ENCODE measurements at regions not wholly inside any gene's neighbourhood (a gene's known extent, or its start where the extent isn't known, plus 50 kb on each side); places are given as distances from the start of the nearest gene placed in this dataset.
"Not testable (repeated sequence)": the region's sequence is repeated elsewhere in the genome, so short reads cannot be mapped to it uniquely, and the experiment has no call there.

DNA sequence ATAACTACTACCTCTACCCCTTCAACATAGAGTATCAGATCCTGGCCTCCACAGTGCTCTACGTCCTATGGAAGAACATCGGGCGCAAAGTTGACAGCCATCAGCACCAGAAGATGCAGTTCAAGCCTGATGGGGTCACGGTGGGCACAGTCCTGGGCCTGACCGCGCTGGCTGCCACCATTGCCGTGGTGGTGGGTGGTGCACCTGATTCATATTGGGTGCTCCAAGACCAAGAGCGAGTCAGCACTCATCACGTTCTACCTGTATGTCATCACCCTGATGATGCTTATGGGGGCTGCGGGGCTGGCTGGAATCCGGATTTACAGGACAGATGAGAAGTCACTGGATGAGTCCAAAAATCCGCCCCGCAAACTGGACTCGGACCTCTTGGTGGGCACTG lies 846.4 kb downstream of the RPIA start:
- POLR2A ChIA-PET; CTCF ChIA-PET; DNase-seq (ENCODE audit: low read depth, low spot score); H3K4me3 ChIP-seq (ENCODE audit: low read depth, low read length): not testable (repeated sequence)

DNA sequence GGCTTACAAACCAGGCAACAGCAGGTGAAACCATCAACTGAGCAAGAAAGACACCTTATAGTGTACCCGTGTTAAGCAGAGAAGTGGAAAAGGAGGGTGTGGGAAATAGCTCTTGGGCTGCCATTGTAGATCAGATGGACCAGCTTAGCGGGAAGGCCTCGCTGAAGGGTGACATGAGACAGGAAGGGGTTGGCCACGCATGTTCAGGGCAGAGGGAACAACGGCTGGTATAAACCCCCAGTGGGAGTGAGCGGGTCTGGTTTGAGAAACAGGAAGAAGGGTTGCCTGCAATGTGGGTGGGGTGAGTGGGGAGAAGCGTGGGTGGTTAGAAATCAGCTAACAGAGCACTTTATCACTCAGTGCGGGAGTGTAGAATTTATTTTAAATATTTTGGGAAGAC lies 852.6 kb downstream of the RPIA start:
- CTCF ChIA-PET; H3K4me3 ChIP-seq (ENCODE audit: low read depth, low read length); DNase-seq (ENCODE audit: low read depth, low spot score); POLR2A ChIA-PET: not testable (repeated sequence)

DNA sequence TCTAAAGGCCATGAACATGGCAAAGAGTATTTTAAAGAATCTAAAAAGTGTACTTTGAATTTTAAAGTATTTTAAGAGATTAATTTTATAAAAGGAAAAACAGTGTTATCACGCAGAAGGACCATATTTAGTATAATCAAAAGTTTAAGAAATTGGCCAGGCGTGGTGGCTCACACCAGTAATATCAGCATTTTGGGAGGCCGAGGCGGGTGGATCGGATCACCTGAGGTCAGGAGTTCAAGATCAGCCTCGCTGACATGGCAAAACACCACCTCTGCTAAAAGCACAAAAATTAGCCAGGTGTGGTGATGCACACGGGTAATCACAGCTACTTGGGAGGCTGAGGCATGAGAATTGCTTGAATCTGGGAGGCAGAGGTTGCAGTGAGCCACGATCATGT lies 887.7 kb downstream of the RPIA start:
- H3K4me3 ChIP-seq (ENCODE audit: low read depth, low read length); POLR2A ChIA-PET; CTCF ChIA-PET; DNase-seq (ENCODE audit: low read depth, low spot score): not testable (repeated sequence)

DNA sequence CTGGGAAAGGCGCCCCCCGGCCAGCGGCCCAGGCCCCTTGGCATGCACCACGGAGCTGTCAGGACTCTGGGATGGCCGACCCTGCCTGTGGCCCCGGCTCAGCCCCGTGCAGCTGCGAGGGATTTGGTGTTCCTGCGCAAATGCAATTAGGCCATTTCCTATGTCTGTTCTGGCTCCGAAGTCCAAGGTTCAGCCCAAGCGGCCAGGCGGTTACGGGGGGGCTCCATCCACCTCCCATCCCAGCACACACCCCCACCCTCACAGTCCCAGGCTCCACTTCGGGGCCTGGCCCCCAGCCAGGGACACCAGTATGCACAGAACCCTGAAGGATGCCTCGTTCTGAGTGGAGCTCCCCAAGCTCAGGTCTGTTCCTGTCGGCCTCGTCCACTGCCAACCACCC lies 891.3 kb downstream of the RPIA start:
- CTCF ChIA-PET; DNase-seq (ENCODE audit: low read depth, low spot score); POLR2A ChIA-PET; H3K4me3 ChIP-seq (ENCODE audit: low read depth, low read length): not testable (repeated sequence)

DNA sequence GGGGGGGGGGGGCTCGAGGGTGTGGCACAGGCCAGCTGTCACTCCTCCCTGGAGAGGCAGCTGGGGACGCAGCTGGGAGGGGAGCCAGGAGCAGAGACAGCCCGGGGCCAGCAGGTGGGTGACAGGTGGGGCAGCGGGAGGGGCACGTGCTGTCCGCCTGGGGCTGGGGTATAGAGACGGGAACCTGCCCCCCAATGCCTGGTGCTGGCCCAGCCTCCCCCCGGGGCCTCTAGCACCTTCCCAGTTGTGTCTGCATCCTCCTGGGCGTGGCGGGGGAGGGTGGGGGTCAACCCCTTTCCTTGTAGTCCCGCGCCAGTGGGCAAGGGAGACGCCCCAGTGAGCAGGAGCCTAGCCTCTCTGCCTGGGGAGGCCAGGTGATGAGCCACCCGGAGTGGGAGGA lies 892.6 kb downstream of the RPIA start:
- POLR2A ChIA-PET; DNase-seq (ENCODE audit: low read depth, low spot score): not testable (repeated sequence)

DNA sequence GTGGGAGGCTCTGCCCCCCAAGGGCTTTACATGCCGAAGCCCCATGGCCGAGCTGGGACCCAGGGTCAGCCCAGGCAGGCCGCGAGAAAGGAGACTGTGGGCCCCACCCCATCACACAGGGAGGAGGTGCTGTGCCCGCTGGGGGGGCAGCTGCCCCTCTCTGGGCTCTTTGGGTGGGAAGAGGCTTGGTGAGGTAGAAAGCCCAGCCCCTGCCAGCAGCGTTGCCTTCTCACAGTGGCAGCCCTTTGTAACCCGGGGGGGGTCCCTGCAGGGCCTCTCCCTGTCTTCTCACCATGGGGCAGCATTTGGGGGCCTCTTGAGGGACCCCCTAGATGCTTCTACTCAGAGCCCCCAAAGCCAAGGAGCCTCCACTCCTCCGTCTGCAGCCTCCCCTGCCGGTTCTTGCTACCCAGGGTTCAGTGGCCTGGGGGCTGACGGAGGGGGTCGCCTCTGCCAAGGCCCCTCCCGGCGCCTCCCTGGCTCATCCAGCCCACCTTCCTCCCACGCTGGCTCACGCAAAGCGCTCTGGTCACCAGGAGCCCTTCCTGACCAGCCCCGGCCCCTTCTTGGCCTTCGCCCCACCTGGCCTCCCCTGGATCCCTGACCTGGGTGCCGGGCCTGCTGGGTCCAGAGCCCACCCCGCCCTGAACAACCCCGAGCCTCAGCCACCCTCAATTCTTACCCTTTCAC lies 893.5 kb downstream of the RPIA start:
- DNase-seq (ENCODE audit: low read depth, low spot score); POLR2A ChIA-PET; CTCF ChIA-PET: not testable (repeated sequence)
- H3K4me3 ChIP-seq (ENCODE audit: low read depth, low read length) = peak overlapping the region; percentile 46

More for the DNA sequence above, 892.6 kb downstream of the RPIA start:
- H3K4me3 ChIP-seq (ENCODE audit: low read depth, low read length); CTCF ChIA-PET: not testable (repeated sequence)

DNA sequence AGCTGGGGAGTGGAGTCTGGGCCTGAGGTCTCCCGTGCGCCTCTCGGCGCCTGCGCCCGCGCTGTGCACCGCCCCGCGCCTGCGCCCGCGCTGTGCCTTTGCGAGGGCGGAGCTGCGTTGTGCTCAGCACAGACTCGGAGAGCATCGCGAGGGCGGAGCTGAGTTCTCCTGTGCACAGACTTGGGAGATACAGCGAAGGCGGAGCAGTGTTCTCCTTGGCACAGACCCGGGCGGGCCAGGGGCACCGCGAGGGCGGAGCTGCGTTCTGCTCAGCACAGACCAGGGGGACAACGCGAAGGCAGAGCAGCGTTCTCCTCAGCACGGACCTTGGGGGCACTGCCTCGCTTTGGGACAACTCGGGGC lies 894.1 kb downstream of the RPIA start:
- H3K4me3 ChIP-seq (ENCODE audit: low read depth, low read length) = peak overlapping the region; percentile 59
- POLR2A ChIA-PET; DNase-seq (ENCODE audit: low read depth, low spot score); CTCF ChIA-PET: not testable (repeated sequence)

DNA sequence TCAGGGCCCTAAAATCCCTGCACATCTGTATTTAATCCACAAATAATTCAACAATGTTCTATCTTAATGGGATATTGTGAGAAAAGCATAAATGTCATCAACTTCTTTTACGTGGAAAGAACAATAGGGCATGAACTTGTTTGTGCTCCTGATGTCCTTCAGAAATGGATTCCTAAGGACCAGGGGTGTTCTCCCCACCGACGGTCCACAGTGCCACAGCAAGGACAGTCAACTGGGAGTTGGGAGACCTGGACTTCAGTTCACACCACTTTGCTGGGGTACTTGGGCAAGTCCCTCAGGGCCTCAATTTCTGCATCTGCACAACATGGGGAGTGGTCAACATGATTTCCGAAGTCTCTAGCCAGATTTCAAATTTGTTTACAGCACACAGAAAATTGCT lies 908.4 kb downstream of the RPIA start:
- H3K4me3 ChIP-seq (ENCODE audit: low read depth, low read length); POLR2A ChIA-PET; DNase-seq (ENCODE audit: low read depth, low spot score); CTCF ChIA-PET: not testable (repeated sequence)

DNA sequence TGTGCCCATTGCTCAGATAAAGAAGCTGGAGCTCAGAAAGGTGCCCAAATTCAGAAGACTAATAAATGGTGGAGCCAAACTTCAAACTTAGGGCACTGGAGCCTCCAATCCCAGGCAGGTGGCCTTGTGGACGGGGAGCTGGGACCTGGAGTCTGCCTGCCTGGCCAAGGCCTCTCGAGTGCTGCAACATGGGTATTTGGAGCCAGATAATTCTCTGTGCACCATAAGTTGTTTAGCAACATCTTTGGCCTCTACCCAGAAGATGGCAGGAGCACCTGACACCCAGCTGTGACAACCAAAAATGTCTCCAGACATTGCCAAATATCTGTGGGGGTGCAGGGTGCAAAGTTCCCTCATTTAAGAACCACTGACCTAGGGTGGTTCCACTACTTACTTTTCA lies 915.0 kb downstream of the RPIA start:
- POLR2A ChIA-PET; H3K4me3 ChIP-seq (ENCODE audit: low read depth, low read length); DNase-seq (ENCODE audit: low read depth, low spot score); CTCF ChIA-PET: not testable (repeated sequence)

DNA sequence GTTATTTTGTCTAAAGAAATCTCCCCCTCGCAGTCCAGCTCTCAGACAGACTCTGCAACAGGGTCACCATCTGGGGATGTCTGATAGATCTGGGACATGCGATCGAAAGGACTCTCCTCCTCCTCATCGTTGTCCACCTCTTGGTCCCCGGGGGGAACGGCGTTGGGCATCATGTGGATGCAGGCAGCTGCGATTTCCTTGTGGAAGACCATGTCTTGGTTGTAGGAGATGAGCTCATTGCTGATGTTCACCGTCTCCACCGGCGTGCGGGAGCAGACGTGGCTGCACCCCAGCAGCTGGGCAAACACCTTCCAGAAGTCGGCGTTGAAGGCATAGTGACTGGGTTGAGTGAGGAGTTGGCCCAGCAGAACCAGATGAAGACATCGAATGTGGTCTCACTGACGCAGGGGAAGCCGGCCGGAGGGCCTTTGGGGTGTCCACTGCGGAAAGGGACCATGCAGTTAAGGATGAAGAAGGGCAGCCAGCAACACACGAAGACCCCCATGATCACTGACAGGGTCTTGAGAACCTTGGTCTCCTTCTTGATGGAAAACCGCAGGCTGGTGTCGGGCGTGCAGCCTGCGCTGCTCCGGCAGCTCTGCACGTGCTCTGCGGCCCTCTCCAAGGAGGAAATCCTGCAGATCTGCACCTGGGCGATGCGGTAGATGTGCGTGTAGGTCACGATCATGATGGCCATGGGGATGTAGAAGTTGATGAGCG lies 918.9 kb downstream of the RPIA start:
- DNase-seq (ENCODE audit: low read depth, low spot score); POLR2A ChIA-PET; CTCF ChIA-PET; H3K4me3 ChIP-seq (ENCODE audit: low read depth, low read length): not testable (repeated sequence)

DNA sequence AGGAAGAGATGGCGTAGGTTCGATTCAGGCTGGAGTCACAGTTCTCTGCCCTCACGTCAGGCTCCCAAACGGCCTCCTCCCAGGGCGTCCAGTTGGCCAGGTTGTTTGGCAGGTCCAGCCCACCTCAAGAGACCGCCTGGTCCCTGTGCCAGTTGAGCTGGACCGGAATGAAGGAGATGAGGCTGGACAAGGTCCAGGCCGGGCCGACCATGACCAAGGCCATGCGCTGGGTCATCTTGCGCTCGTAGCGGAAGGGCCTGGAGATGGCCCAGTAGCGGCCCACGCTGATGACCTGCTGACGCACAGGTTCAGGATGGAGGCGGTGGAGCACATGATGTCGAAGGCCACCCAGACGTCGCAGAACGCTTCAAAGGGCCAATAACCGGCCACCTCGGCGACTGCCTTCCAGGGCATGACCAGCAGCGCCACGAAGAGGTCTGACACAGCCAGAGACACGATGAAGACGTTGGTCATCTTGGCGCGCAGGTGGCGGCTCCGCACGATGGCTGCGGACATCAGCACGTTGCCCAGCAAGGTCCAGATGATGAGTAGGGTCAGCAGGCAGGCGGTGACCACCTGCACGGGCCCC lies 919.5 kb downstream of the RPIA start:
- CTCF ChIA-PET; H3K4me3 ChIP-seq (ENCODE audit: low read depth, low read length); POLR2A ChIA-PET; DNase-seq (ENCODE audit: low read depth, low spot score): not testable (repeated sequence)

DNA sequence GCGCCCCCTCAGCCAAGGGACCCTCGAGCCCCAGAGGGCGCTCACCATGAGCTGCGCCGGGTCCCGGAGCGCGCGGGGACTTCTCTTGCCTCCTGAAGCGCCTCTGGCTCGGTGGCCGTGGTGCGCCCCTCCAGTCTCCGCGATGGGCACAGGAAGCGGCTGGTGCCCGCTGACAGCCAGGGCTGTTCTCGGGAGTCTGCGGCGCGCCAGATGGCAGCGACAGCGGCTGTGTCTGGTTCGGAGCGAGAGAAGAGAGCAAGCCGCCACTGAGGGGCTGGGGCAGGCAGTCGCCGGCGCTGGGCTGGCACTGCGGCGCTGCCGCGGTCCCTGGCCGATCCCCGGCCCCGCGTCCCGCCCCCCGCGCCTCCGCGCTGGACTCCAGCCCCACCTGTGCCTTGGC lies 920.2 kb downstream of the RPIA start:
- CTCF ChIA-PET; H3K4me3 ChIP-seq (ENCODE audit: low read depth, low read length); POLR2A ChIA-PET; DNase-seq (ENCODE audit: low read depth, low spot score): not testable (repeated sequence)

DNA sequence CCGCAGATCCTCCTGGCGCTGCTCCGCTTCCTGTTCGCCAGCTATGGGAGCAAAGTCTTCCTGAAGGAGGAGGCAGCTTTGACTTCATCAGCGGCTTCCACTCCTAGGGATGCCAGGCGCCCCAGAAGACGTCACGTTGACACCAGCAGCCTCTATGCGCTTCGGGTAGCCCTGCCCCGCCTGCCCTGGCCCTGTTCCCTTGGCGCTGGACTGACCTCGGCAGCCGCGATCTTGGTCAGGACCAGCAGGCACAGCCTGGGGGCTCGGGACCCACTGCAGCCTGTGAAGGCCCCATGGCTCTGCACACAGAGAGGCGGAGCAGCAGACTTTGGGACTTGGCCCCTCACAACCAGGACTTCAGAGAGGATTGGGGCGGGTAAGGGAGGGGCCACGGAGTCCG lies 957.8 kb downstream of the RPIA start:
- CTCF ChIA-PET; POLR2A ChIA-PET; H3K4me3 ChIP-seq (ENCODE audit: low read depth, low read length); DNase-seq (ENCODE audit: low read depth, low spot score): not testable (repeated sequence)

DNA sequence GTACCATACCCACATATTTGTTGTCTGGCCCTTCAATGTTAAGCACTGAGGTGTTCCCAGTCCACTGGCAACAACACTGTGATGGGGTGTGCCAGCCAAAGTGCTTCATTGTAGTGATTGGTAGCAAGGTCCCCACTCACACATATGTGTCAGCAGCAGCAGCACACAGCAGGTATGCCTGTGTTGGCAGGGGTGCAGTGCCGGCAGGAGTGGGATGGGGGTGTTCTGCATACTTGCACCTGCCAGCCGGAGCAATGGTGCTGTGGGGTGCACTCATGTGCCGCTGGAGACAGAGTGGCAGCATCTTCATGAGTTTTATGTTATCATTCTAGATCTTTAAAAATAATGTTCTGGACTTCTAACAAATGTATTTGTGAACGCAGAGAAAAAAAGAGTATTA lies 987.8 kb downstream of the RPIA start:
- CTCF ChIA-PET; DNase-seq (ENCODE audit: low read depth, low spot score); POLR2A ChIA-PET; H3K4me3 ChIP-seq (ENCODE audit: low read depth, low read length): not testable (repeated sequence)

Data from AG04449 (cell line).